ENCODE measurements at regions not wholly inside any gene's neighbourhood (a gene's known extent, or its start where the extent isn't known, plus 50 kb on each side); places are given as distances from the start of the nearest gene placed in this dataset.
"Not testable (repeated sequence)": the region's sequence is repeated elsewhere in the genome, so short reads cannot be mapped to it uniquely, and the experiment has no call there.

DNA sequence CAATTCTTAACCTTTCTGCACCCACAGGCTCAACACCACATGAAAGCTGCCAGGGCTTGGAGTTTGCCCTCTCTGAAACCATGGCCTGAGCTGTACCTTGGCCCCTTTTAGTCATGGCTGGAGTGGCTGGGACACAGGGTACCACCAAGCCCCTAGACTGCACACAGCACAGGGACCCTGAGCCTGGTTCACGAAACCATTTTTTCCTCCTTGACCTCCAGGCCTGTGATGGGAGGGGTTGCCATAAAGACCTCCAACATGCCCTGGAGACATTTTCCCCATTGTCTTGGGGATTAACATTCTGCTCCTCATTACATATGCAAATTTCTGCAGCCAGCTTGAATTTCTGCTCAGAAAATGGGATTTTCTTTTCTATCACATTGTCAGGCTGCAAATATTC lies 113.4 kb downstream of the XPNPEP1 start:
- H3K27me3 ChIP-seq; H3K36me3 ChIP-seq; DNase-seq; ATAC-seq (ENCODE audit: low FRiP score in 2 of 2); H3K27ac ChIP-seq; H3K4me3 ChIP-seq; H3K4me1 ChIP-seq: not testable (repeated sequence)
- peaks cover 0 to 11% (median 7%) of the 10 kb centered on the region in 4 donors for H3K9me3 ChIP-seq
- 73 to 78% methylated on average over 1 of the region's 1 CpG for WGBS, 2 donors

GRCh38 chr10:109801191-109801590 lies 122.1 kb downstream of the XPNPEP1 start:
- H3K4me1 ChIP-seq; H3K27me3 ChIP-seq; H3K36me3 ChIP-seq; H3K9me3 ChIP-seq; H3K4me3 ChIP-seq; DNase-seq; H3K27ac ChIP-seq; ATAC-seq (ENCODE audit: low FRiP score in 2 of 2): not testable (repeated sequence)
- WGBS, 2 donors, result 91% methylated on average over 14 of the region's 14 CpGs

- H3K27me3 ChIP-seq, result no peaks in the 10 kb centered on the region
- H3K9me3 ChIP-seq, result no peaks in the 10 kb centered on the region
- H3K4me3 ChIP-seq, result no peak overlapping the region
- no peak overlapping the region for H3K27ac ChIP-seq
- TF ChIP-seq POLR2AphosphoS5 (IDR thresholded peaks at IDR 0.05) (no peak), POLR2A (IDR thresholded peaks at IDR 0.05) (no peak), EP300 (IDR thresholded peaks at IDR 0.05) (no peak)
- TF ChIP-seq, protein P1, sequence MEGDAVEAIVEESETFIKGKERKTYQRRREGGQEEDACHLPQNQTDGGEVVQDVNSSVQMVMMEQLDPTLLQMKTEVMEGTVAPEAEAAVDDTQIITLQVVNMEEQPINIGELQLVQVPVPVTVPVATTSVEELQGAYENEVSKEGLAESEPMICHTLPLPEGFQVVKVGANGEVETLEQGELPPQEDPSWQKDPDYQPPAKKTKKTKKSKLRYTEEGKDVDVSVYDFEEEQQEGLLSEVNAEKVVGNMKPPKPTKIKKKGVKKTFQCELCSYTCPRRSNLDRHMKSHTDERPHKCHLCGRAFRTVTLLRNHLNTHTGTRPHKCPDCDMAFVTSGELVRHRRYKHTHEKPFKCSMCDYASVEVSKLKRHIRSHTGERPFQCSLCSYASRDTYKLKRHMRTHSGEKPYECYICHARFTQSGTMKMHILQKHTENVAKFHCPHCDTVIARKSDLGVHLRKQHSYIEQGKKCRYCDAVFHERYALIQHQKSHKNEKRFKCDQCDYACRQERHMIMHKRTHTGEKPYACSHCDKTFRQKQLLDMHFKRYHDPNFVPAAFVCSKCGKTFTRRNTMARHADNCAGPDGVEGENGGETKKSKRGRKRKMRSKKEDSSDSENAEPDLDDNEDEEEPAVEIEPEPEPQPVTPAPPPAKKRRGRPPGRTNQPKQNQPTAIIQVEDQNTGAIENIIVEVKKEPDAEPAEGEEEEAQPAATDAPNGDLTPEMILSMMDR (IDR thresholded peaks at IDR 0.05), result no peak
- 76 to 80% methylated on average over 4 of the region's 4 CpGs for WGBS, 2 donors
- no peaks in the 10 kb centered on the region for H3K4me1 ChIP-seq
- ATAC-seq (ENCODE audit: low FRiP score in 2 of 2), result no peak
- no peaks in the 10 kb centered on the region for H3K36me3 ChIP-seq
- DNase-seq, result no peak
These were observed 132.7 kb downstream of the XPNPEP1 start for GRCh38 chr10:109790647-109791046.

GRCh38 chr10:109784236-109784635 lies 139.1 kb downstream of the XPNPEP1 start:
- H3K27me3 ChIP-seq, result no peaks in the 10 kb centered on the region
- TF ChIP-seq POLR2AphosphoS5 (IDR thresholded peaks at IDR 0.05), result no peak
- no peak for TF ChIP-seq POLR2A (IDR thresholded peaks at IDR 0.05)
- TF ChIP-seq, protein P1 (IDR thresholded peaks at IDR 0.05), result no peak
- TF ChIP-seq EP300 (IDR thresholded peaks at IDR 0.05), result no peak
- DNase-seq (no peak), ATAC-seq (ENCODE audit: low FRiP score in 2 of 2) (no peak)
- H3K27ac ChIP-seq, result no peak overlapping the region
- H3K4me3 ChIP-seq, result no peak overlapping the region
- H3K9me3 ChIP-seq, result no peaks in the 10 kb centered on the region
- no peaks in the 10 kb centered on the region for H3K36me3 ChIP-seq
- H3K4me1 ChIP-seq, result no peaks in the 10 kb centered on the region
- 64 to 85% methylated on average over 3 of the region's 3 CpGs for WGBS, 2 donors

- ATAC-seq (ENCODE audit: low FRiP score in 2 of 2) (no peak), DNase-seq (no peak)
- Histone ChIP-seq H3K4me3 (no peak overlapping the region), H3K27me3 (no peaks in the 10 kb centered on the region), H3K9me3 (no peaks in the 10 kb centered on the region), H3K4me1 (no peaks in the 10 kb centered on the region), H3K36me3 (no peaks in the 10 kb centered on the region), H3K27ac (no peak overlapping the region)
- WGBS, 2 donors, result 84 to 90% methylated on average over 5 of the region's 5 CpGs
- TF ChIP-seq EP300 (IDR thresholded peaks at IDR 0.05) (no peak), POLR2A (IDR thresholded peaks at IDR 0.05) (no peak), POLR2AphosphoS5 (IDR thresholded peaks at IDR 0.05) (no peak)
- TF ChIP-seq, protein P1 (IDR thresholded peaks at IDR 0.05), result no peak
These were observed 140.0 kb downstream of the XPNPEP1 start for GRCh38 chr10:109783286-109783685.

- DNase-seq (no peak), ATAC-seq (ENCODE audit: low FRiP score in 2 of 2) (no peak)
- TF ChIP-seq EP300 (IDR thresholded peaks at IDR 0.05) (no peak), POLR2AphosphoS5 (IDR thresholded peaks at IDR 0.05) (no peak), POLR2A (IDR thresholded peaks at IDR 0.05) (no peak)
- TF ChIP-seq, protein P1 (IDR thresholded peaks at IDR 0.05), result no peak
- H3K4me3 ChIP-seq, result no peak overlapping the region
- H3K27ac ChIP-seq, result no peak overlapping the region
- H3K4me1 ChIP-seq, result no peaks in the 10 kb centered on the region
- no peaks in the 10 kb centered on the region for H3K9me3 ChIP-seq
- no peaks in the 10 kb centered on the region for H3K27me3 ChIP-seq
- no peaks in the 10 kb centered on the region for H3K36me3 ChIP-seq
These were observed 142.3 kb downstream of the XPNPEP1 start for GRCh38 chr10:109780997-109781396.

Data from upper lobe of left lung (tissue), 6 donors.